Stimulated activated CD4-positive, alpha-beta T cell treated with anti-CD3 and anti-CD28 coated beads, TNF-alpha, amount 100 ng/mL, for 48 hours (primary cell): ENCODE measurements at regions not wholly inside any gene's neighbourhood (a gene's known extent, or its start where the extent isn't known, plus 50 kb on each side); places are given as distances from the start of the nearest gene placed in this dataset.

Source experiments
- DNase-seq, 3 donors: peaks; one replicate each; pipeline ENCODE4 v3.0.0-alpha.2; 2020; ENCODE audit warnings: low read depth in 3 of 3

- DNase-seq, result no peak
These were observed 203.5 kb upstream of the PLXNC1 start for GRCh38 chr12:93944911-93945310.

- no peak for DNase-seq
These were observed 201.7 kb upstream of the PLXNC1 start for GRCh38 chr12:93946542-93947150.

- no peak for DNase-seq
These were observed 200.9 kb upstream of the PLXNC1 start for GRCh38 chr12:93947486-93947885.

- no peak for DNase-seq
These were observed 198.1 kb upstream of the PLXNC1 start for GRCh38 chr12:93950311-93950710.

- no peak for DNase-seq
These were observed 193.9 kb upstream of the PLXNC1 start for GRCh38 chr12:93954166-93955112.

GRCh38 chr12:93956551-93956950 lies 191.8 kb upstream of the PLXNC1 start:
- no peak for DNase-seq

- DNase-seq, result no peak
These were observed 191.2 kb upstream of the PLXNC1 start for GRCh38 chr12:93957168-93957567.

- DNase-seq, result no peak
These were observed 190.5 kb upstream of the PLXNC1 start for GRCh38 chr12:93957870-93958269.

- DNase-seq, result no peak
These were observed 188.7 kb upstream of the PLXNC1 start for GRCh38 chr12:93959657-93960056.

GRCh38 chr12:93960521-93960920 lies 187.9 kb upstream of the PLXNC1 start:
- no peak for DNase-seq

GRCh38 chr12:93962336-93962735 lies 186.0 kb upstream of the PLXNC1 start:
- DNase-seq, result no peak

- DNase-seq, result no peak
These were observed 183.4 kb upstream of the PLXNC1 start for GRCh38 chr12:93964936-93965335.

GRCh38 chr12:93966516-93967133 lies 181.8 kb upstream of the PLXNC1 start:
- DNase-seq, result no peak

- no peak for DNase-seq
These were observed 180.9 kb upstream of the PLXNC1 start for GRCh38 chr12:93967454-93967853.

- DNase-seq, result no peak
These were observed 179.7 kb upstream of the PLXNC1 start for GRCh38 chr12:93968536-93969285.

- DNase-seq, result no peak
These were observed 177.3 kb upstream of the PLXNC1 start for GRCh38 chr12:93970900-93971688.

- no peak for DNase-seq
These were observed 175.8 kb upstream of the PLXNC1 start for GRCh38 chr12:93972411-93973208.

GRCh38 chr12:93974252-93974651 lies 174.1 kb upstream of the PLXNC1 start:
- no peak for DNase-seq

GRCh38 chr12:93976024-93976423 lies 172.4 kb upstream of the PLXNC1 start:
- DNase-seq, result no peak

- no peak for DNase-seq
These were observed 171.3 kb upstream of the PLXNC1 start for GRCh38 chr12:93977081-93977480.
